IgD-negative memory B cell (primary cell): ENCODE measurements at regions not wholly inside any gene's neighbourhood (a gene's known extent, or its start where the extent isn't known, plus 50 kb on each side); places are given as distances from the start of the nearest gene placed in this dataset.
"Not testable (repeated sequence)": the region's sequence is repeated elsewhere in the genome, so short reads cannot be mapped to it uniquely, and the experiment has no call there.

Experiments
- H3K27ac Mint-ChIP-seq, 3 donors: one replicate each; pipeline ENCODE4 v1.8.0; 2020 to 2022; ENCODE audit warnings: mild to moderate bottlenecking in 3 of 3, mixed read lengths in 3 of 3, moderate library complexity in 1 of 3
- H3K27me3 Mint-ChIP-seq: one replicate; pipeline ENCODE4 v1.8.0; 2021; ENCODE audit warnings: mixed read lengths
- H3K36me3 Mint-ChIP-seq: one replicate; pipeline ENCODE4 v1.8.0; 2020; ENCODE audit warnings: mild to moderate bottlenecking, mixed read lengths
- H3K4me1 Mint-ChIP-seq, 3 donors: one replicate each; pipeline ENCODE4 v1.8.0; 2020 to 2022; ENCODE audit warnings: mixed read lengths in 3 of 3, mild to moderate bottlenecking in 1 of 3
- H3K4me3 Mint-ChIP-seq, 4 donors: one replicate each; pipeline ENCODE4 v1.8.0; 2020 to 2022; ENCODE audit warnings: mild to moderate bottlenecking in 4 of 4, mixed read lengths in 4 of 4, moderate library complexity in 3 of 4
- H3K9me3 Mint-ChIP-seq, 3 donors: one replicate each; pipeline ENCODE4 v1.8.0; 2020 to 2021; ENCODE audit warnings: mixed read lengths in 3 of 3, mild to moderate bottlenecking in 1 of 3

- Mint-ChIP-seq H3K9me3 (peaks cover 0 to 6% (median 3%) of the 10 kb centered on the region in 3 donors), H3K36me3 (peaks cover 2% of the 10 kb centered on the region), H3K4me1 (peaks cover 5 to 13% (median 10%) of the 10 kb centered on the region in 3 donors), H3K27ac (no peak overlapping the region), H3K4me3 (no peak overlapping the region), H3K27me3 (peaks cover 3% of the 10 kb centered on the region)
These were observed 585.3 kb upstream of the ARID1B start for GRCh38 chr6:156191895-156192294.

GRCh38 chr6:156191390-156191789 lies 585.8 kb upstream of the ARID1B start:
- H3K27me3 Mint-ChIP-seq, H3K36me3 Mint-ChIP-seq, H3K4me3 Mint-ChIP-seq, H3K9me3 Mint-ChIP-seq, H3K27ac Mint-ChIP-seq: not testable (repeated sequence)
- H3K4me1 Mint-ChIP-seq: peaks cover 5 to 13% (median 10%) of the 10 kb centered on the region in 3 donors

- no peak overlapping the region for H3K27ac Mint-ChIP-seq
- H3K4me3 Mint-ChIP-seq: no peak overlapping the region
- H3K36me3 Mint-ChIP-seq: peaks cover 6% of the 10 kb centered on the region
These were observed 586.9 kb upstream of the ARID1B start for GRCh38 chr6:156190270-156190669.

GRCh38 chr6:156189714-156190113 lies 587.5 kb upstream of the ARID1B start:
- H3K27ac Mint-ChIP-seq: peak overlapping the region in 1 of 3 donors; percentile 46
- peaks cover 0 to 6% (median 3%) of the 10 kb centered on the region in 3 donors for H3K9me3 Mint-ChIP-seq
- H3K4me1 Mint-ChIP-seq: peaks cover 5 to 18% (median 14%) of the 10 kb centered on the region in 3 donors
- no peak overlapping the region for H3K4me3 Mint-ChIP-seq
- peaks cover 6% of the 10 kb centered on the region for H3K36me3 Mint-ChIP-seq
- peaks cover 3% of the 10 kb centered on the region for H3K27me3 Mint-ChIP-seq

More at GRCh38 chr6:156190270-156190669, 586.9 kb upstream of the ARID1B start:
- peaks cover 3% of the 10 kb centered on the region for H3K27me3 Mint-ChIP-seq
- H3K4me1 Mint-ChIP-seq: peaks cover 7 to 13% (median 10%) of the 10 kb centered on the region in 3 donors
- H3K9me3 Mint-ChIP-seq: peaks cover 0 to 6% (median 3%) of the 10 kb centered on the region in 3 donors

- H3K4me3 Mint-ChIP-seq: no peak overlapping the region
- peaks cover 3% of the 10 kb centered on the region for H3K27me3 Mint-ChIP-seq
- H3K9me3 Mint-ChIP-seq: peaks cover 0 to 4% (median 2%) of the 10 kb centered on the region in 3 donors
- H3K27ac Mint-ChIP-seq: no peak overlapping the region
- peaks cover 6% of the 10 kb centered on the region for H3K36me3 Mint-ChIP-seq
- H3K4me1 Mint-ChIP-seq: peaks cover 5 to 20% (median 14%) of the 10 kb centered on the region in 3 donors
These were observed 588.0 kb upstream of the ARID1B start for GRCh38 chr6:156189195-156189594.

GRCh38 chr6:156185113-156185512 lies 592.1 kb upstream of the ARID1B start:
- peaks cover 3% of the 10 kb centered on the region for H3K27me3 Mint-ChIP-seq
- peaks cover 7% of the 10 kb centered on the region for H3K36me3 Mint-ChIP-seq
- H3K9me3 Mint-ChIP-seq: peaks cover 0 to 2% (median 0%) of the 10 kb centered on the region in 3 donors
- no peak overlapping the region for H3K27ac Mint-ChIP-seq
- H3K4me3 Mint-ChIP-seq: no peak overlapping the region
- H3K4me1 Mint-ChIP-seq: peaks cover 9 to 22% (median 19%) of the 10 kb centered on the region in 3 donors

- Mint-ChIP-seq H3K4me3 (peak overlapping the region in 1 of 4 donors; percentile 67), H3K4me1 (peaks cover 9 to 22% (median 15%) of the 10 kb centered on the region in 3 donors), H3K27me3 (no peaks in the 10 kb centered on the region), H3K9me3 (peaks cover 0 to 6% (median 0%) of the 10 kb centered on the region in 3 donors), H3K27ac (no peak overlapping the region), H3K36me3 (peaks cover 7% of the 10 kb centered on the region)
These were observed 593.5 kb upstream of the ARID1B start for GRCh38 chr6:156183678-156184077.

GRCh38 chr6:156182356-156182755 lies 594.8 kb upstream of the ARID1B start:
- Mint-ChIP-seq H3K27me3 (no peaks in the 10 kb centered on the region), H3K27ac (no peak overlapping the region), H3K36me3 (peaks cover 7% of the 10 kb centered on the region), H3K4me1 (peaks cover 6 to 18% (median 11%) of the 10 kb centered on the region in 3 donors), H3K9me3 (peaks cover 0 to 6% (median 4%) of the 10 kb centered on the region in 3 donors), H3K4me3 (peak overlapping the region in 1 of 4 donors; percentile 29)

GRCh38 chr6:156181506-156181905 lies 595.7 kb upstream of the ARID1B start:
- Mint-ChIP-seq H3K36me3 (peaks cover 4% of the 10 kb centered on the region), H3K4me3 (no peak overlapping the region)

GRCh38 chr6:156175971-156176421 lies 601.2 kb upstream of the ARID1B start:
- Mint-ChIP-seq H3K36me3 (no peaks in the 10 kb centered on the region), H3K27ac (no peak overlapping the region), H3K27me3 (no peaks in the 10 kb centered on the region), H3K9me3 (peaks cover 0 to 6% (median 4%) of the 10 kb centered on the region in 3 donors), H3K4me1 (peaks cover 8 to 20% (median 14%) of the 10 kb centered on the region in 3 donors), H3K4me3 (peak overlapping the region in 1 of 4 donors; percentile 46)

More at GRCh38 chr6:156181506-156181905, 595.7 kb upstream of the ARID1B start:
- Mint-ChIP-seq H3K27me3 (no peaks in the 10 kb centered on the region), H3K27ac (no peak overlapping the region), H3K9me3 (peaks cover 0 to 6% (median 4%) of the 10 kb centered on the region in 3 donors), H3K4me1 (peaks cover 7 to 20% (median 11%) of the 10 kb centered on the region in 3 donors)

- no peak overlapping the region for H3K27ac Mint-ChIP-seq
- no peaks in the 10 kb centered on the region for H3K27me3 Mint-ChIP-seq
- H3K36me3 Mint-ChIP-seq: no peaks in the 10 kb centered on the region
- peaks cover 8 to 20% (median 14%) of the 10 kb centered on the region in 3 donors for H3K4me1 Mint-ChIP-seq
- H3K4me3 Mint-ChIP-seq: no peak overlapping the region
- peaks cover 0 to 6% (median 4%) of the 10 kb centered on the region in 3 donors for H3K9me3 Mint-ChIP-seq
These were observed 601.7 kb upstream of the ARID1B start for GRCh38 chr6:156175433-156175832.

GRCh38 chr6:156174031-156174890 lies 602.9 kb upstream of the ARID1B start:
- no peak overlapping the region for H3K27ac Mint-ChIP-seq
- no peaks in the 10 kb centered on the region for H3K27me3 Mint-ChIP-seq
- H3K36me3 Mint-ChIP-seq: no peaks in the 10 kb centered on the region
- H3K4me3 Mint-ChIP-seq: peak overlapping the region in 2 of 4 donors; percentile 61 to 70
- peaks cover 9 to 20% (median 14%) of the 10 kb centered on the region in 3 donors for H3K4me1 Mint-ChIP-seq
- H3K9me3 Mint-ChIP-seq: peaks cover 0 to 4% (median 2%) of the 10 kb centered on the region in 3 donors

- peaks cover 0 to 5% (median 0%) of the 10 kb centered on the region in 3 donors for H3K9me3 Mint-ChIP-seq
- no peak overlapping the region for H3K4me3 Mint-ChIP-seq
- H3K27ac Mint-ChIP-seq: no peak overlapping the region
- H3K4me1 Mint-ChIP-seq: peaks cover 3 to 17% (median 10%) of the 10 kb centered on the region in 3 donors
- no peaks in the 10 kb centered on the region for H3K27me3 Mint-ChIP-seq
- no peaks in the 10 kb centered on the region for H3K36me3 Mint-ChIP-seq
These were observed 607.8 kb upstream of the ARID1B start for GRCh38 chr6:156169371-156169770.

- H3K27me3 Mint-ChIP-seq: no peaks in the 10 kb centered on the region
- H3K36me3 Mint-ChIP-seq: no peaks in the 10 kb centered on the region
- no peak overlapping the region for H3K27ac Mint-ChIP-seq
- peaks cover 7 to 26% (median 14%) of the 10 kb centered on the region in 3 donors for H3K4me1 Mint-ChIP-seq
- peaks cover 0 to 5% (median 0%) of the 10 kb centered on the region in 3 donors for H3K9me3 Mint-ChIP-seq
- peak overlapping the region in 1 of 4 donors; percentile 12 for H3K4me3 Mint-ChIP-seq
These were observed 609.5 kb upstream of the ARID1B start for GRCh38 chr6:156167625-156168071.

GRCh38 chr6:156167016-156167624 lies 610.1 kb upstream of the ARID1B start:
- Mint-ChIP-seq H3K27ac (no peak overlapping the region), H3K9me3 (peaks cover 0 to 5% (median 0%) of the 10 kb centered on the region in 3 donors), H3K36me3 (no peaks in the 10 kb centered on the region), H3K4me1 (peaks cover 7 to 24% (median 14%) of the 10 kb centered on the region in 3 donors), H3K4me3 (peak overlapping the region in 1 of 4 donors; percentile 19), H3K27me3 (no peaks in the 10 kb centered on the region)
